Neural cell (in vitro differentiated cells): ENCODE measurements at regions not wholly inside any gene's neighbourhood (a gene's known extent, or its start where the extent isn't known, plus 50 kb on each side); places are given as distances from the start of the nearest gene placed in this dataset.

Experiments
- H2AFZ ChIP-seq: fragments of 200-600, 300-800 bp; sonication (generic), shearing (Covaris generic); 2 replicates; pipeline ENCODE4 v1.6.0; 2014; ENCODE audit warnings: low read depth, mild to moderate bottlenecking, antibody characterized with exemption, low read length, moderate library complexity
- H3F3A ChIP-seq: fragments of 200-600 bp; shearing (Covaris generic); 2 replicates; pipeline ENCODE4 v1.6.1; 2016; ENCODE audit warnings: mild to moderate bottlenecking, moderate library complexity, mixed read lengths, antibody characterized with exemption, low read length; ENCODE audit not compliant: insufficient read depth, poor library complexity, severe bottlenecking
- H3K27ac ChIP-seq: fragments of 200-600, 300-800 bp; sonication (generic), shearing (Covaris generic); 2 replicates; pipeline ENCODE4 v1.5.1; 2014; ENCODE audit warnings: mild to moderate bottlenecking, low read length, moderate library complexity
- H3K27me3 ChIP-seq: fragments of 300-800, 200-600 bp; sonication (generic), shearing (Covaris generic); 2 replicates; pipeline ENCODE4 v1.6.0; 2014; ENCODE audit warnings: mild to moderate bottlenecking, low read depth, low read length, moderate library complexity; ENCODE audit not compliant: insufficient read depth
- H3K36me3 ChIP-seq: fragments of 300-800, 200-600 bp; sonication (generic), shearing (Covaris generic); 2 replicates; pipeline ENCODE4 v1.5.1; 2014; ENCODE audit warnings: mild to moderate bottlenecking, antibody characterized with exemption, low read length, moderate library complexity; ENCODE audit not compliant: insufficient read depth
- H3K4me2 ChIP-seq: fragments of 300-800, 200-600 bp; sonication (generic), shearing (Covaris generic); 2 replicates; pipeline ENCODE4 v1.6.0; 2014; ENCODE audit warnings: mild to moderate bottlenecking, low read length
- H3K4me3 ChIP-seq: fragments of 300-800, 200-600 bp; sonication (generic), shearing (Covaris generic); 2 replicates; pipeline ENCODE4 v1.5.1; 2014; ENCODE audit warnings: mild to moderate bottlenecking, low read length, moderate library complexity
- H3K79me2 ChIP-seq: fragments of 200-600 bp; shearing (Covaris generic); replicated peaks from 2 replicates; pipeline ENCODE4 v1.6.0; 2014; ENCODE audit warnings: mild to moderate bottlenecking, low read length, moderate library complexity; ENCODE audit not compliant: insufficient read depth
- H3K9ac ChIP-seq: fragments of 300-800, 200-600 bp; sonication (generic), shearing (Covaris generic); 2 replicates; pipeline ENCODE4 v1.6.1; 2016; ENCODE audit warnings: mild to moderate bottlenecking, low read length, mixed read lengths
- H3K9me2 ChIP-seq: fragments of 200-600 bp; shearing (Covaris generic); 2 replicates; pipeline ENCODE4 v1.6.1; 2016; ENCODE audit warnings: mild to moderate bottlenecking, low read length, mixed read lengths; ENCODE audit not compliant: insufficient read depth
- H3K9me3 ChIP-seq: fragments of 200-600, 300-800 bp; sonication (generic), shearing (Covaris generic); 2 replicates; pipeline ENCODE4 v1.6.1; 2016; ENCODE audit warnings: mild to moderate bottlenecking, mixed run types, low read length, moderate library complexity, mixed read lengths
- H4K20me1 ChIP-seq: fragments of 200-600 bp; shearing (Covaris generic); 2 replicates; pipeline ENCODE4 v1.6.1; 2016; ENCODE audit warnings: mild to moderate bottlenecking, mixed run types; ENCODE audit not compliant: insufficient read depth
- EP300 ChIP-seq: fragments of 450-650 bp; conservative IDR thresholded peaks from 2 replicates; pipeline ENCODE4 v1.6.1; 2014; ENCODE audit warnings: antibody characterized with exemption, mild to moderate bottlenecking, moderate library complexity; ENCODE audit not compliant: poor library complexity, severe bottlenecking
- EZH2 ChIP-seq: fragments of 200-600, 300-800 bp; shearing (Covaris generic), sonication (generic); IDR thresholded peaks from 2 replicates; pipeline ENCODE4 v1.6.1; 2014; ENCODE audit warnings: antibody characterized with exemption, low read length, borderline replicate concordance, mild to moderate bottlenecking; ENCODE audit not compliant: insufficient read depth, poor library complexity, severe bottlenecking
- MXI1 ChIP-seq: fragments of 450-650 bp; conservative IDR thresholded peaks from 2 replicates; pipeline ENCODE4 v1.6.1; 2014; ENCODE audit warnings: antibody characterized with exemption, mild to moderate bottlenecking; ENCODE audit not compliant: poor library complexity, severe bottlenecking
- POLR2AphosphoS5 ChIP-seq: IDR thresholded peaks from 2 replicates; pipeline ENCODE4 v1.6.1; 2012
- RAD21 ChIP-seq: fragments of 450-650 bp; conservative IDR thresholded peaks from 2 replicates; pipeline ENCODE4 v1.6.1; 2014; ENCODE audit warnings: antibody characterized with exemption, mild to moderate bottlenecking, moderate library complexity
- SMC3 ChIP-seq: fragments of 450-650 bp; conservative IDR thresholded peaks from 2 replicates; pipeline ENCODE4 v1.6.1; 2014; ENCODE audit warnings: antibody characterized with exemption, mild to moderate bottlenecking, moderate library complexity; ENCODE audit not compliant: poor library complexity
- TAF1 ChIP-seq: IDR thresholded peaks from 2 replicates; pipeline ENCODE4 v1.6.1; 2012; ENCODE audit warnings: low read depth
- TF ChIP-seq, protein P1 (sequence below): fragments of 450-650 bp; IDR thresholded peaks from 2 replicates; pipeline ENCODE4 v1.5.1; 2014; ENCODE audit warnings: antibody characterized with exemption, mild to moderate bottlenecking, moderate library complexity; ENCODE audit not compliant: poor library complexity, severe bottlenecking
- TF ChIP-seq, protein P2 (sequence below): IDR thresholded peaks from 2 replicates; pipeline ENCODE4 v1.6.1; 2012; ENCODE audit warnings: borderline replicate concordance

DNA sequence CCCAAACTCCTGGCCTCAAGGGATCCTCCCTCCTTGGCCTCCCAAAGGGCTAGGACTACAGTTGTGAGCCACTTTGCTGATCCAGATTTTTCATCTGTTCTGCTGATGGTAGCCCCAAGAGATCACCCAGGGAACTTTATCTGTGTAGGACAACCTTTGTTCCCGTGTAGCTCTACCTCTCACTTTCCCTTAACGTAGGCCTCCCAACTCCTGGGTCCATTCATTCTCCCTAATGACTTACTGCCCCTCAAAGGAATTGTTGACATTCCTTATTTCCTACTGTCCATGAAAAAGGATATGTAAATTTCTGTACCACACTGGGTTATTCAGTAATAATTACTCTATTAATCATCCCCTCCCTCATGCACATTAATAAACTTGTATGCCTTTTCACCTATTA lies 51.0 kb upstream of the PHF24 start:
- Histone ChIP-seq H3F3A (no peaks in the 10 kb centered on the region), H3K9me2 (no peaks in the 10 kb centered on the region)

DNA sequence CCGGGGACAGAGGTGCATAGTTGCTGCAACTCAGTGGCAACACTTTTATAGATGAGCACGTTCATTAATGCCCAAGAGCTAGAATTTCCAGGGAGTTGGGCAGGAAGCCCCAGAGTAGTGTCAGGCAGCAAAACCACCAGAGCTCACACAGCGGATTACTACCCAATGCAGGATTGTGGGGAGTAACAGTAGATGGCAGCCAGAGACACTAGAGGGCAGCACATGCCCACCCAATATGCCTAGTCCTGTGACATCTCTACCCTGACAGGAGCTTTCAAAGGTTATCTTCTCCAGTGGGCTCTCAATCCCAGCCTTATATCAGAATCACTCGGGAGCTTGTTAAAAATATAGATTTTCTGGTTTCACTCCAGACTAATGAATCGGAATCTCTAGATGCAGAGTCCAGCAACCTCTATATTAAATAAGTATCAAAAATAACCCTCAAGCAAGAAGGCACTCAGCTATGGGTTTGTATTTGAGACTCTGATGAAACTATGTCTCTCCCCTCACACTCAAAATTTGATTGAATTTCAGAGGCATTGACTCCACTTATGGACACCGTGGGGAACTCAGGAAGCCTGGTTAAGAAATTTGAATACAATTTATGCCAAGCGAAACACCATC lies 58.4 kb upstream of the PHF24 start:
- Histone ChIP-seq H3K36me3 (no peaks in the 10 kb centered on the region), H4K20me1 (no peaks in the 10 kb centered on the region), H3F3A (no peaks in the 10 kb centered on the region), H3K4me2 (no peak overlapping the region), H2AFZ (no peak overlapping the region), H3K27ac (no peak overlapping the region), H3K79me2 (no peaks in the 10 kb centered on the region), H3K4me3 (no peak overlapping the region), H3K9ac (no peak overlapping the region), H3K9me2 (no peaks in the 10 kb centered on the region), H3K27me3 (no peaks in the 10 kb centered on the region), H3K9me3 (no peaks in the 10 kb centered on the region)
- TF ChIP-seq RAD21 (peak; percentile 99), MXI1 (no peak), EP300 (peak; percentile 34), SMC3 (peak; percentile 97), EZH2 (no peak)
- TF ChIP-seq, protein P1, sequence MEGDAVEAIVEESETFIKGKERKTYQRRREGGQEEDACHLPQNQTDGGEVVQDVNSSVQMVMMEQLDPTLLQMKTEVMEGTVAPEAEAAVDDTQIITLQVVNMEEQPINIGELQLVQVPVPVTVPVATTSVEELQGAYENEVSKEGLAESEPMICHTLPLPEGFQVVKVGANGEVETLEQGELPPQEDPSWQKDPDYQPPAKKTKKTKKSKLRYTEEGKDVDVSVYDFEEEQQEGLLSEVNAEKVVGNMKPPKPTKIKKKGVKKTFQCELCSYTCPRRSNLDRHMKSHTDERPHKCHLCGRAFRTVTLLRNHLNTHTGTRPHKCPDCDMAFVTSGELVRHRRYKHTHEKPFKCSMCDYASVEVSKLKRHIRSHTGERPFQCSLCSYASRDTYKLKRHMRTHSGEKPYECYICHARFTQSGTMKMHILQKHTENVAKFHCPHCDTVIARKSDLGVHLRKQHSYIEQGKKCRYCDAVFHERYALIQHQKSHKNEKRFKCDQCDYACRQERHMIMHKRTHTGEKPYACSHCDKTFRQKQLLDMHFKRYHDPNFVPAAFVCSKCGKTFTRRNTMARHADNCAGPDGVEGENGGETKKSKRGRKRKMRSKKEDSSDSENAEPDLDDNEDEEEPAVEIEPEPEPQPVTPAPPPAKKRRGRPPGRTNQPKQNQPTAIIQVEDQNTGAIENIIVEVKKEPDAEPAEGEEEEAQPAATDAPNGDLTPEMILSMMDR, result peak; percentile 96
- TF ChIP-seq, protein P2, sequence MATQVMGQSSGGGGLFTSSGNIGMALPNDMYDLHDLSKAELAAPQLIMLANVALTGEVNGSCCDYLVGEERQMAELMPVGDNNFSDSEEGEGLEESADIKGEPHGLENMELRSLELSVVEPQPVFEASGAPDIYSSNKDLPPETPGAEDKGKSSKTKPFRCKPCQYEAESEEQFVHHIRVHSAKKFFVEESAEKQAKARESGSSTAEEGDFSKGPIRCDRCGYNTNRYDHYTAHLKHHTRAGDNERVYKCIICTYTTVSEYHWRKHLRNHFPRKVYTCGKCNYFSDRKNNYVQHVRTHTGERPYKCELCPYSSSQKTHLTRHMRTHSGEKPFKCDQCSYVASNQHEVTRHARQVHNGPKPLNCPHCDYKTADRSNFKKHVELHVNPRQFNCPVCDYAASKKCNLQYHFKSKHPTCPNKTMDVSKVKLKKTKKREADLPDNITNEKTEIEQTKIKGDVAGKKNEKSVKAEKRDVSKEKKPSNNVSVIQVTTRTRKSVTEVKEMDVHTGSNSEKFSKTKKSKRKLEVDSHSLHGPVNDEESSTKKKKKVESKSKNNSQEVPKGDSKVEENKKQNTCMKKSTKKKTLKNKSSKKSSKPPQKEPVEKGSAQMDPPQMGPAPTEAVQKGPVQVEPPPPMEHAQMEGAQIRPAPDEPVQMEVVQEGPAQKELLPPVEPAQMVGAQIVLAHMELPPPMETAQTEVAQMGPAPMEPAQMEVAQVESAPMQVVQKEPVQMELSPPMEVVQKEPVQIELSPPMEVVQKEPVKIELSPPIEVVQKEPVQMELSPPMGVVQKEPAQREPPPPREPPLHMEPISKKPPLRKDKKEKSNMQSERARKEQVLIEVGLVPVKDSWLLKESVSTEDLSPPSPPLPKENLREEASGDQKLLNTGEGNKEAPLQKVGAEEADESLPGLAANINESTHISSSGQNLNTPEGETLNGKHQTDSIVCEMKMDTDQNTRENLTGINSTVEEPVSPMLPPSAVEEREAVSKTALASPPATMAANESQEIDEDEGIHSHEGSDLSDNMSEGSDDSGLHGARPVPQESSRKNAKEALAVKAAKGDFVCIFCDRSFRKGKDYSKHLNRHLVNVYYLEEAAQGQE, result no peak

More for the DNA sequence above, 51.0 kb upstream of the PHF24 start:
- Histone ChIP-seq H4K20me1 (no peaks in the 10 kb centered on the region), H3K79me2 (no peaks in the 10 kb centered on the region), H3K27ac (no peak overlapping the region), H2AFZ (no peak overlapping the region), H3K27me3 (no peaks in the 10 kb centered on the region), H3K4me2 (no peak overlapping the region), H3K9me3 (no peaks in the 10 kb centered on the region), H3K36me3 (no peaks in the 10 kb centered on the region), H3K9ac (no peak overlapping the region), H3K4me3 (no peak overlapping the region)
- TF ChIP-seq POLR2AphosphoS5, result no peak
- no peak for TF ChIP-seq EP300
- TF ChIP-seq, protein P2, result no peak
- no peak for TF ChIP-seq RAD21
- TF ChIP-seq MXI1, result no peak
- no peak for TF ChIP-seq SMC3
- TF ChIP-seq, protein P1, result no peak
- TF ChIP-seq EZH2, result no peak
- no peak for TF ChIP-seq TAF1
